ENCODE measurements at regions not wholly inside any gene's neighbourhood (a gene's known extent, or its start where the extent isn't known, plus 50 kb on each side); places are given as distances from the start of the nearest gene placed in this dataset.

DNA sequence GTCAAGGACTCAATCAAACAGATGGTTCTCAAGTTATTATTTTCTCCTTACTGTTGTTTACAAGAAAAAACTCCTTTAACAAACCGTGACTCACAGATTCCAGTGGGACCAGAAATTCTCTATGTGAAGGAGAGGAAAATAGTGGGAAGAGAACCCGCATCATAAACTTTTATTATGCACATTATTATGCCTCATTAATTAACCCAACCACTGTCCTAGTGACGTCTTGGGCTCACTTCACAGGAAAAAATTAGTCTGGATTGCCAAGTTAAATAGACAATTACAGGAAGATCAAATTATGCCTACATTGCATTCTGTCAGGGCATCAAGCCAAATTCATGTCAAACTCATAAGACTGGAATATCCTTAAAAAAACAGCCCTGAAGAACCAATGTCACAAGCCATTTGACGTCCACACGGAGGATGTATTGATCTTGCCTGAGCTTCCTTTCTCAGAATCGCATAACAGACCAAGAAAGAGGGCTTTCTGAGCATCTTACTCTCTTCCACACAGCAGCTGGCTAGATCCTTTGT, 347.8 kb downstream of the DUSP10 start:
- no peaks in the 10 kb centered on the region; a peak in 1 of 5 replicates for H3K27me3 ChIP-seq (ENCODE audit: control insufficient read depth in 1 of 2, insufficient read depth in 2 of 2, low read length in 2 of 2)
- H3K79me2 ChIP-seq (ENCODE audit: insufficient read depth, low read length) = no peaks in the 10 kb centered on the region
- no peak overlapping the region for H2AFZ ChIP-seq (ENCODE audit: low read length)
- no peaks in the 10 kb centered on the region for H3K4me1 ChIP-seq (ENCODE audit: insufficient read depth, low read length)
- intact Hi-C loops (cut with micrococcal nuclease; ENCODE audit: unreplicated experiment) (no loop called here), in situ Hi-C loops (cut with HindIII; ENCODE audit: extremely low pct_ligation_motif_present, low pct_unique_long_range_greater_than_20kb) (no loop called here)
- H3K4me2 ChIP-seq (ENCODE audit: low read depth, low read length) = no peak overlapping the region
- no peak overlapping the region for H3K9ac ChIP-seq (ENCODE audit: insufficient read depth, low read depth, low read length)
- H3K27ac ChIP-seq (ENCODE audit: extremely low read length, insufficient read depth, low read length) = no peak overlapping the region
- ChIA-PET CTCF (ENCODE audit: low intra/inter-chr PET ratio, low total read pairs) (no interaction called here), POLR2A (no interaction called here)
- peaks cover 42% of the 10 kb centered on the region for H3K9me3 ChIP-seq (ENCODE audit: low read length)
- WGBS (ENCODE audit: low lambda C conversion rate) = under 1% methylated on average over 6 of the region's 6 CpGs
- DNase-seq (ENCODE audit: low spot score) (no peak), FAIRE-seq (no peak), ATAC-seq (no peak)
- H3K36me3 ChIP-seq (replicated peaks in 1 of 2; ENCODE audit: control insufficient read depth in 1 of 2, insufficient read depth in 2 of 2, low read length in 2 of 2) = no peaks in the 10 kb centered on the region
- H4K20me1 ChIP-seq (ENCODE audit: insufficient read depth, low read length) = no peaks in the 10 kb centered on the region
- H3K4me3 ChIP-seq (replicated peaks in 1 of 3; ENCODE audit: insufficient read depth in 1 of 3, low read depth in 2 of 3, low read length in 3 of 3) = no peak overlapping the region
- BruUV-seq (replicated peaks) = no TSS peak
- TF ChIP-seq KDM5B (CRISPR knock-in tag; IDR thresholded peaks at IDR 0.05; ENCODE audit: borderline replicate concordance) = no peak
- TF ChIP-seq, protein P1, sequence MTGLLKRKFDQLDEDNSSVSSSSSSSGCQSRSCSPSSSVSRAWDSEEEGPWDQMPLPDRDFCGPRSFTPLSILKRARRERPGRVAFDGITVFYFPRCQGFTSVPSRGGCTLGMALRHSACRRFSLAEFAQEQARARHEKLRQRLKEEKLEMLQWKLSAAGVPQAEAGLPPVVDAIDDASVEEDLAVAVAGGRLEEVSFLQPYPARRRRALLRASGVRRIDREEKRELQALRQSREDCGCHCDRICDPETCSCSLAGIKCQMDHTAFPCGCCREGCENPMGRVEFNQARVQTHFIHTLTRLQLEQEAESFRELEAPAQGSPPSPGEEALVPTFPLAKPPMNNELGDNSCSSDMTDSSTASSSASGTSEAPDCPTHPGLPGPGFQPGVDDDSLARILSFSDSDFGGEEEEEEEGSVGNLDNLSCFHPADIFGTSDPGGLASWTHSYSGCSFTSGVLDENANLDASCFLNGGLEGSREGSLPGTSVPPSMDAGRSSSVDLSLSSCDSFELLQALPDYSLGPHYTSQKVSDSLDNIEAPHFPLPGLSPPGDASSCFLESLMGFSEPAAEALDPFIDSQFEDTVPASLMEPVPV (CRISPR knock-in tag; IDR thresholded peaks at IDR 0.05) = no peak
- TF ChIP-seq, protein P2, sequence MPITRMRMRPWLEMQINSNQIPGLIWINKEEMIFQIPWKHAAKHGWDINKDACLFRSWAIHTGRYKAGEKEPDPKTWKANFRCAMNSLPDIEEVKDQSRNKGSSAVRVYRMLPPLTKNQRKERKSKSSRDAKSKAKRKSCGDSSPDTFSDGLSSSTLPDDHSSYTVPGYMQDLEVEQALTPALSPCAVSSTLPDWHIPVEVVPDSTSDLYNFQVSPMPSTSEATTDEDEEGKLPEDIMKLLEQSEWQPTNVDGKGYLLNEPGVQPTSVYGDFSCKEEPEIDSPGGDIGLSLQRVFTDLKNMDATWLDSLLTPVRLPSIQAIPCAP (CRISPR knock-in tag; IDR thresholded peaks at IDR 0.05; ENCODE audit: low read depth) = no peak
- TF ChIP-seq, protein P3, sequence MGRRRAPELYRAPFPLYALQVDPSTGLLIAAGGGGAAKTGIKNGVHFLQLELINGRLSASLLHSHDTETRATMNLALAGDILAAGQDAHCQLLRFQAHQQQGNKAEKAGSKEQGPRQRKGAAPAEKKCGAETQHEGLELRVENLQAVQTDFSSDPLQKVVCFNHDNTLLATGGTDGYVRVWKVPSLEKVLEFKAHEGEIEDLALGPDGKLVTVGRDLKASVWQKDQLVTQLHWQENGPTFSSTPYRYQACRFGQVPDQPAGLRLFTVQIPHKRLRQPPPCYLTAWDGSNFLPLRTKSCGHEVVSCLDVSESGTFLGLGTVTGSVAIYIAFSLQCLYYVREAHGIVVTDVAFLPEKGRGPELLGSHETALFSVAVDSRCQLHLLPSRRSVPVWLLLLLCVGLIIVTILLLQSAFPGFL (CRISPR knock-in tag; IDR thresholded peaks at IDR 0.05) = no peak
- TF ChIP-seq NFIB (CRISPR knock-in tag; IDR thresholded peaks at IDR 0.05; ENCODE audit: borderline replicate concordance) = no peak
- TF ChIP-seq ZNF780A (CRISPR knock-in tag; IDR thresholded peaks at IDR 0.05) = no peak
- TF ChIP-seq, protein P4, sequence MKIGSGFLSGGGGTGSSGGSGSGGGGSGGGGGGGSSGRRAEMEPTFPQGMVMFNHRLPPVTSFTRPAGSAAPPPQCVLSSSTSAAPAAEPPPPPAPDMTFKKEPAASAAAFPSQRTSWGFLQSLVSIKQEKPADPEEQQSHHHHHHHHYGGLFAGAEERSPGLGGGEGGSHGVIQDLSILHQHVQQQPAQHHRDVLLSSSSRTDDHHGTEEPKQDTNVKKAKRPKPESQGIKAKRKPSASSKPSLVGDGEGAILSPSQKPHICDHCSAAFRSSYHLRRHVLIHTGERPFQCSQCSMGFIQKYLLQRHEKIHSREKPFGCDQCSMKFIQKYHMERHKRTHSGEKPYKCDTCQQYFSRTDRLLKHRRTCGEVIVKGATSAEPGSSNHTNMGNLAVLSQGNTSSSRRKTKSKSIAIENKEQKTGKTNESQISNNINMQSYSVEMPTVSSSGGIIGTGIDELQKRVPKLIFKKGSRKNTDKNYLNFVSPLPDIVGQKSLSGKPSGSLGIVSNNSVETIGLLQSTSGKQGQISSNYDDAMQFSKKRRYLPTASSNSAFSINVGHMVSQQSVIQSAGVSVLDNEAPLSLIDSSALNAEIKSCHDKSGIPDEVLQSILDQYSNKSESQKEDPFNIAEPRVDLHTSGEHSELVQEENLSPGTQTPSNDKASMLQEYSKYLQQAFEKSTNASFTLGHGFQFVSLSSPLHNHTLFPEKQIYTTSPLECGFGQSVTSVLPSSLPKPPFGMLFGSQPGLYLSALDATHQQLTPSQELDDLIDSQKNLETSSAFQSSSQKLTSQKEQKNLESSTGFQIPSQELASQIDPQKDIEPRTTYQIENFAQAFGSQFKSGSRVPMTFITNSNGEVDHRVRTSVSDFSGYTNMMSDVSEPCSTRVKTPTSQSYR (CRISPR knock-in tag; IDR thresholded peaks at IDR 0.05; ENCODE audit: borderline replicate concordance) = no peak
- TF ChIP-seq ZNF337 (CRISPR knock-in tag; IDR thresholded peaks at IDR 0.05; ENCODE audit: borderline replicate concordance, low read depth) = no peak
- TF ChIP-seq ZNF616 (CRISPR knock-in tag; IDR thresholded peaks at IDR 0.05; ENCODE audit: low read depth) = no peak
- no peak for TF ChIP-seq PAWR (CRISPR knock-in tag; IDR thresholded peaks at IDR 0.05; ENCODE audit: borderline replicate concordance)
- TF ChIP-seq ZNF263 (CRISPR knock-in tag; IDR thresholded peaks at IDR 0.05) = no peak
- TF ChIP-seq, protein P5, sequence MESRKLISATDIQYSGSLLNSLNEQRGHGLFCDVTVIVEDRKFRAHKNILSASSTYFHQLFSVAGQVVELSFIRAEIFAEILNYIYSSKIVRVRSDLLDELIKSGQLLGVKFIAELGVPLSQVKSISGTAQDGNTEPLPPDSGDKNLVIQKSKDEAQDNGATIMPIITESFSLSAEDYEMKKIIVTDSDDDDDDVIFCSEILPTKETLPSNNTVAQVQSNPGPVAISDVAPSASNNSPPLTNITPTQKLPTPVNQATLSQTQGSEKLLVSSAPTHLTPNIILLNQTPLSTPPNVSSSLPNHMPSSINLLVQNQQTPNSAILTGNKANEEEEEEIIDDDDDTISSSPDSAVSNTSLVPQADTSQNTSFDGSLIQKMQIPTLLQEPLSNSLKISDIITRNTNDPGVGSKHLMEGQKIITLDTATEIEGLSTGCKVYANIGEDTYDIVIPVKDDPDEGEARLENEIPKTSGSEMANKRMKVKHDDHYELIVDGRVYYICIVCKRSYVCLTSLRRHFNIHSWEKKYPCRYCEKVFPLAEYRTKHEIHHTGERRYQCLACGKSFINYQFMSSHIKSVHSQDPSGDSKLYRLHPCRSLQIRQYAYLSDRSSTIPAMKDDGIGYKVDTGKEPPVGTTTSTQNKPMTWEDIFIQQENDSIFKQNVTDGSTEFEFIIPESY (CRISPR knock-in tag; IDR thresholded peaks at IDR 0.05) = no peak
- TF ChIP-seq, protein P6, sequence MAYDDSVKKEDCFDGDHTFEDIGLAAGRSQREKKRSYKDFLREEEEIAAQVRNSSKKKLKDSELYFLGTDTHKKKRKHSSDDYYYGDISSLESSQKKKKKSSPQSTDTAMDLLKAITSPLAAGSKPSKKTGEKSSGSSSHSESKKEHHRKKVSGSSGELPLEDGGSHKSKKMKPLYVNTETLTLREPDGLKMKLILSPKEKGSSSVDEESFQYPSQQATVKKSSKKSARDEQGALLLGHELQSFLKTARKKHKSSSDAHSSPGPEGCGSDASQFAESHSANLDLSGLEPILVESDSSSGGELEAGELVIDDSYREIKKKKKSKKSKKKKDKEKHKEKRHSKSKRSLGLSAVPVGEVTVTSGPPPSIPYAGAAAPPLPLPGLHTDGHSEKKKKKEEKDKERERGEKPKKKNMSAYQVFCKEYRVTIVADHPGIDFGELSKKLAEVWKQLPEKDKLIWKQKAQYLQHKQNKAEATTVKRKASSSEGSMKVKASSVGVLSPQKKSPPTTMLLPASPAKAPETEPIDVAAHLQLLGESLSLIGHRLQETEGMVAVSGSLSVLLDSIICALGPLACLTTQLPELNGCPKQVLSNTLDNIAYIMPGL (CRISPR knock-in tag; IDR thresholded peaks at IDR 0.05; ENCODE audit: borderline replicate concordance in 1 of 2, low read depth in 1 of 2) = no peak

Data from HepG2 (cell line).